GM12878 (cell line): ENCODE measurements at regions not wholly inside any gene's neighbourhood (a gene's known extent, or its start where the extent isn't known, plus 50 kb on each side); places are given as distances from the start of the nearest gene placed in this dataset.

Experiments
- BHLHE40 ChIP-seq, 2 experiments: fragments of 450-650 bp in 1 of 2; IDR thresholded peaks; 2 replicates each; pipeline ENCODE4 v1.6.1; 2011 to 2017; ENCODE audit warnings: low read depth in 2 of 2, borderline replicate concordance in 1 of 2, improper control_type of control experiment in 1 of 2, low read length in 1 of 2, mild to moderate bottlenecking in 1 of 2
- MYB ChIP-seq: fragments of 150-350 bp; IDR thresholded peaks from 2 replicates; pipeline ENCODE4 v1.6.1; 2014; ENCODE audit warnings: mild to moderate bottlenecking, low read depth, low read length, borderline replicate concordance
- REST ChIP-seq: IDR thresholded peaks from 2 replicates; pipeline ENCODE4 v1.6.1; 2012; ENCODE audit warnings: mild to moderate bottlenecking, low read depth, low read length
- TBL1XR1 ChIP-seq: IDR thresholded peaks from 2 replicates; pipeline ENCODE4 v1.6.1; 2012; ENCODE audit warnings: low read depth, low read length, improper control_type of control experiment
- USF1 ChIP-seq: IDR thresholded peaks from 2 replicates; pipeline ENCODE4 v1.6.1; 2011; ENCODE audit warnings: borderline replicate concordance, low read depth, mild to moderate bottlenecking, moderate library complexity, mixed read lengths, low read length; ENCODE audit not compliant: insufficient read depth; ENCODE audit errors: extremely low read length
- YY1 ChIP-seq: IDR thresholded peaks from 2 replicates; pipeline ENCODE4 v1.6.1; 2011; ENCODE audit warnings: low read depth, mild to moderate bottlenecking, low read length
- ZBTB33 ChIP-seq: fragments of 450-650 bp; IDR thresholded peaks from 2 replicates; pipeline ENCODE4 v1.6.1; 2017; ENCODE audit warnings: mild to moderate bottlenecking
- ZBTB40 ChIP-seq: fragments of 450-650 bp; IDR thresholded peaks from 2 replicates; pipeline ENCODE4 v1.6.1; 2016; ENCODE audit warnings: mild to moderate bottlenecking, moderate library complexity, borderline replicate concordance

- no peak for TF ChIP-seq ZBTB40
- no peak for TF ChIP-seq ZBTB33
- TF ChIP-seq TBL1XR1, result no peak
- TF ChIP-seq REST, result no peak
- TF ChIP-seq USF1, result no peak
- TF ChIP-seq YY1, result no peak
- no peak for TF ChIP-seq BHLHE40 (IDR thresholded peaks at IDR 0.05; ENCODE audit: borderline replicate concordance in 1 of 2, low read depth in 2 of 2, low read length in 1 of 2)
- no peak for TF ChIP-seq MYB
Measured at GRCh38 chr11:23232652-23233051, 372.4 kb upstream of the CCDC179 start (continued).
